MM.1S (cell line): ENCODE measurements at regions not wholly inside any gene's neighbourhood (a gene's known extent, or its start where the extent isn't known, plus 50 kb on each side); places are given as distances from the start of the nearest gene placed in this dataset.

Experiments
- EZH2 ChIP-seq: fragments of 300-600 bp; sonication (generic); optimal IDR thresholded peaks from 2 replicates; pipeline ENCODE3; 2017; ENCODE audit warnings: low read depth, mild to moderate bottlenecking, antibody characterized with exemption, low read length, mixed read lengths
- EZH2phosphoT487 ChIP-seq: fragments of 300-600 bp; sonication (generic); IDR thresholded peaks from 2 replicates; pipeline ENCODE4 v1.6.1; 2018; ENCODE audit warnings: antibody characterized with exemption, low read length
- TF ChIP-seq, protein P1 (sequence below): fragments of 300-600 bp; sonication (generic); IDR thresholded peaks from 2 replicates; pipeline ENCODE4 v1.5.1; 2016; ENCODE audit warnings: antibody characterized with exemption, low read length, mixed read lengths

DNA sequence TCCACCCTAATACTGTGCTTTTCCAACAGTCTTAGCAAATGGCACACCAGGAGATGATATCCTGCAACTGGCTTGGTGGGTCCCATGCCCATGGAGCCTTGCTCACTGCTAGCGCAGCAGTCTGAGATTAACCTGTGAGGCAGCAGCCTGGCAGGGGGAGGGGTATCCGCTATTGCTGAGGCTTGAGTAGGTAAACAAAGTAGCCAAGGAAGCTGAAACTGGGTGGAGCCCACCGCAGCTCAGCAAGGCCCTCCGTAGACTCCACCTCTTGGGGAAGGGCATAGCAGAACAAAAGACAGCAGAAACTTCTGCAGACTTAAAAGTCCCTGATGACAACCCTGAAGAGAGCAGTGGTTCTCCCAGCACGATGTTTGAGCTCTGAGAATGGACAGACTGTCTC lies 399.0 kb downstream of the CCSER2 start:
- TF ChIP-seq, protein P1, sequence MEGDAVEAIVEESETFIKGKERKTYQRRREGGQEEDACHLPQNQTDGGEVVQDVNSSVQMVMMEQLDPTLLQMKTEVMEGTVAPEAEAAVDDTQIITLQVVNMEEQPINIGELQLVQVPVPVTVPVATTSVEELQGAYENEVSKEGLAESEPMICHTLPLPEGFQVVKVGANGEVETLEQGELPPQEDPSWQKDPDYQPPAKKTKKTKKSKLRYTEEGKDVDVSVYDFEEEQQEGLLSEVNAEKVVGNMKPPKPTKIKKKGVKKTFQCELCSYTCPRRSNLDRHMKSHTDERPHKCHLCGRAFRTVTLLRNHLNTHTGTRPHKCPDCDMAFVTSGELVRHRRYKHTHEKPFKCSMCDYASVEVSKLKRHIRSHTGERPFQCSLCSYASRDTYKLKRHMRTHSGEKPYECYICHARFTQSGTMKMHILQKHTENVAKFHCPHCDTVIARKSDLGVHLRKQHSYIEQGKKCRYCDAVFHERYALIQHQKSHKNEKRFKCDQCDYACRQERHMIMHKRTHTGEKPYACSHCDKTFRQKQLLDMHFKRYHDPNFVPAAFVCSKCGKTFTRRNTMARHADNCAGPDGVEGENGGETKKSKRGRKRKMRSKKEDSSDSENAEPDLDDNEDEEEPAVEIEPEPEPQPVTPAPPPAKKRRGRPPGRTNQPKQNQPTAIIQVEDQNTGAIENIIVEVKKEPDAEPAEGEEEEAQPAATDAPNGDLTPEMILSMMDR, result no peak
- TF ChIP-seq EZH2 (no peak), EZH2phosphoT487 (no peak)
